Epithelial cell of proximal tubule (primary cell): ENCODE measurements at regions not wholly inside any gene's neighbourhood (a gene's known extent, or its start where the extent isn't known, plus 50 kb on each side); places are given as distances from the start of the nearest gene placed in this dataset.

Experiments
- DNase-seq: peaks from one replicate; pipeline ENCODE4 v3.0.0-alpha.2; 2011; ENCODE audit warnings: low read depth
- H3K4me3 ChIP-seq: 2 replicates; pipeline ENCODE4 v1.5.1; 2011; ENCODE audit warnings: low read depth, mild to moderate bottlenecking, low read length
- CTCF ChIP-seq: conservative IDR thresholded peaks from 2 replicates; pipeline ENCODE4 v1.5.1; 2012; ENCODE audit warnings: low read depth, mild to moderate bottlenecking, low read length

DNA sequence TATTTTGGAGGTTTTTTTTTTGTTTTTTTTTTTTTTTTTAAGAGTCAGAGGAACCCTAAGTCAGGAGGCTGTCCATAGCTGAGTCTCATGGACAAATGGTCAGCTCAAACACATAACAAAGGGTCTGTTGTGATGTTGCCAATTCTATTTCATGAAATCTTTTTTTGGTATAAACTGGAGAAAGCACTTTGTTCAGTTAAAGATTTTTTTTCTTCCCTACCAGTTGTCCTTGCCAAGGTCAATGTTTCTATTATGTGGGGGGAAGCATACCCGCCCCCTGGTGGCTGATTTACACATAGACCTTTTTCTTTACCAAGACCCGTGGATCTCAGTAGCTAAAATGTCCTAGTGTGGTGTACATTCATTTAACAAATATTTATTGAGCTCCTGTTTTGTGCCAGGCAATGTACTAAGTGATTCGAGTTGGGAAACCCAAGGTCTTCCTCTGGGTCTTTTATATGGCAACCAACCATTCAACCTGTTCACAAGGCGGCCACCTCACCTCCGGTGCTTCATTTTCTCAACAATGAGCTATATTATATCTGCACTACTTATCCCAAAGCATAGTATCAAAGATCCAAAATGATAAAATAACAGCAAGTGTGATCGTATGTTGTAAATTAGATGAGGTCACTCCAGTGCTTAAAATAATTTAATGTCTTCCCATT, 214.5 kb downstream of the PAH start:
- peak; percentile 2 for DNase-seq
- no peak overlapping the region for H3K4me3 ChIP-seq
- peak; percentile 77 for TF ChIP-seq CTCF

GRCh38 chr12:102696045-102696444, 215.7 kb upstream of the IGF1 start:
- DNase-seq: no peak
- no peak for TF ChIP-seq CTCF

DNA sequence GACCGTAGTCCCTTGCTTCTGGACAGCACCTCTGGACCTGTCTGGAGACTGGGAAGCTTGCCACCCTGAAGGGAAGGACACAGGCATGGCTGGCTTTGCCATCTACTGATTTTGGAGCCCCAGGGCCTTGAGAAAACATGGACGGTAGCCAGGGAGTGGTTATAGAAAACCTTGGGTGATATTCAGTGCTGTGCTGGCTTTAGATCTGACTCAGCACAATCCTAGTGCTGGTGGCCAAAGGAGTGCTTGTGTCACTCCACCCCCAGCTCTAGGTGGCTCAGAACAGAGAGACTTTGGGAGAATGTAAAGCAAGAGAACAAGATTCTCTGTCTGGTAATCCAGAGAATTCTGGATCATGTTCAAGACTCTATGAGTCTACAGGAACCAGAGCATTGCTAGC, 214.5 kb upstream of the IGF1 start:
- no peak for TF ChIP-seq CTCF
- DNase-seq: no peak
- H3K4me3 ChIP-seq: no peak overlapping the region

More at GRCh38 chr12:102696045-102696444, 215.7 kb upstream of the IGF1 start:
- H3K4me3 ChIP-seq: no peak overlapping the region

DNA sequence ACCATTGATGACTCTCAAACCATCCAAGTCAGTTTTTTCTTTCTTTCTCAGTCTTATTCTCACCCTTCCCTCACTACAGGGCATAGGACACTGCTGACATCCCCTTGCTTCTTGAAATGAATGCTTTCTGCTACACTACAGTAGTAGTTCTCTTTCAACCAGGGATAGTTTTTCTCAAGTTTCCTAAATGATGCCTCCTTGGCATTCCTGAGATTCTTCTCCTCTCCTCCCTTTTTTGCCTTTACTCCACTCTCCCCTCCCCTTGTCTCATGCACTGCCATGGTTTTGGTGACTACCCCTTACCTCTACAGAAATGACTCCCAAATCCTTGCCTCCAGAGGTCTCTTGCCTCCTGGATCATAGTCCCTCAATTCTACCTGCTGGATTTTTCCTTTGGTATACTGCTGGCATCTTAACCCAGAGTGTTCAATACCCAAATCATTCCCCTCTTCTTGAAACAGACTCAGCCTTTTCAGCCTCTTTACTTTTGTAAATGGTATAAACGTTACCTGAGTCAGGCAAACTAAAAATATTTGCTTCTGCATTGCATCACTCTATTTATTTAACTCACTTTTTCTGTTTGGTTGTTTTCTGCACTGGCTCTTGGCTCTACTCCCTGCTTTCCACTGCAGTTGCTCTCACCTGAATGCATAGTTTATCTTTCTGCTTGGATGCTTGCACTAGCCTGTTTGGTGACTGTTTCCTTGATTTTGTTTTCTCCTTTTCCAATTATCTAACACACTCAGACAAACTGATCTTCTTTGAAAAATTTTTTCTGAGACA, 211.6 kb upstream of the IGF1 start:
- no peak for DNase-seq
- TF ChIP-seq CTCF: no peak
- no peak overlapping the region for H3K4me3 ChIP-seq

- no peak for DNase-seq
- no peak overlapping the region for H3K4me3 ChIP-seq
These were observed 209.9 kb upstream of the IGF1 start for GRCh38 chr12:102690253-102690652.

DNA sequence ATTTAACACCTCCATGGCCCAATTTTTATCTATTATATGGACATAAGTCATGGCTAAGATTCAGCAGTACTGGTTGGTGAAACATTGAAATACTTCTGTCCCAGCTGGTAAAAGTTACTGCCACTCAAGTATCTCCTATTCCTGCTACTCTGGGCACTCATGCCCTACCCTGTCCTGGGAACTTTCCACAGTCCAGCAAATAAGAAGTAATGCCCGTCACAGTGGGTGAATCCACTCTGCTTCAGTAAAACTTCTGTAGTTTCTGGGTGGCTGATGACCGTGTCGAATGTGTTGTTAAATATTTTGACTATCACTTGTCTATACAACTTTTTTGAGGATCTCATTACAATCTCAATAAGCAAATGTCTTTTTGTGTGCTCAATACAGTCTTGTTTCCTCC, 209.3 kb upstream of the IGF1 start:
- no peak overlapping the region for H3K4me3 ChIP-seq
- DNase-seq: no peak
- no peak for TF ChIP-seq CTCF

More at GRCh38 chr12:102690253-102690652, 209.9 kb upstream of the IGF1 start:
- no peak for TF ChIP-seq CTCF
